HL-60/S4 (cell line): ENCODE measurements at regions not wholly inside any gene's neighbourhood (a gene's known extent, or its start where the extent isn't known, plus 50 kb on each side); places are given as distances from the start of the nearest gene placed in this dataset.
"Not testable (repeated sequence)": the region's sequence is repeated elsewhere in the genome, so short reads cannot be mapped to it uniquely, and the experiment has no call there.

ENCODE experiments used
- in situ Hi-C: fragments of 300-500 bp; cut with MboI; formaldehyde crosslinking; loops from 2 replicates; pipeline ENCODE4 v1.14.3; 2022; ENCODE audit warnings: low sequenced_read_pairs

DNA sequence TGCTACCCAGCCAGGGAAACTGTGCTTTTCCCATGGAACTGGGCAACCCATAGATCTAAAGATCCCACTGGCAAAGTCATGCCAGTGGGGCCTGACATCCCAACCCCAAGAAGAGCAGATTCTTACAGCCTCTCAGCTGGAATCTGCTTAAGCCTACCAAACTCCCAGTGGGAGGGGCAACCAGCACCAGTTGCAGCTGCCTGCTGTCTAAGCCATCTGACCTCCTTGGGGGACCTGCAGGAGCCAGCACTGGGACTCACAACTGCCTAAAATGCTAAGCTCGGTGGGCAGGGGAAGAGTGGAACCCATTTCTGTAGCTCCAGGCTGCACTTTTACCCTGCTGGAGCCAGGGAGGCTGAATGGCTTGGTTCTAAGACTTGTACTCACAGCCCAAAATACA lies 770.7 kb upstream of the SLC8A1 start:
- in situ Hi-C loops = no loop called here

DNA sequence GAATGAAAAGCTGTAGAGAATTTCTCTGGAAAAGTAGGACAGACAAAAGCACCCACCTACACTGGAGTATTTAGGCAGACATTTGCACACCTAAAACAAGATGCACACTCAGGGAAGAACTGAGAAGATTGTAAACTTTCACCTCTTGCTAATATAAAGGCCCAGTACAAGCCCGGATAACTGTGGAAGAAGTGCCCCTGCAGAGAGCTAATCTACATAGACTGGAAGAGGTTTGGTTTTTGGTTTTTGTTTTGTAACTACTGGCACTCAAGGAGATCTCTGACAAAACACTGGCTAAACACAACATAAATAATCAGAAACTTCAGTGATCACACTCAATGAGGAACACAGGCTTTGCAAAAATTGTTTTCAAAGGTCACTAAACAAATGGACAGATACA lies 782.2 kb upstream of the SLC8A1 start:
- in situ Hi-C loops = no loop called here

GRCh38 chr2:41241325-41242000 lies 789.6 kb upstream of the SLC8A1 start:
- in situ Hi-C loops = no loop called here

DNA sequence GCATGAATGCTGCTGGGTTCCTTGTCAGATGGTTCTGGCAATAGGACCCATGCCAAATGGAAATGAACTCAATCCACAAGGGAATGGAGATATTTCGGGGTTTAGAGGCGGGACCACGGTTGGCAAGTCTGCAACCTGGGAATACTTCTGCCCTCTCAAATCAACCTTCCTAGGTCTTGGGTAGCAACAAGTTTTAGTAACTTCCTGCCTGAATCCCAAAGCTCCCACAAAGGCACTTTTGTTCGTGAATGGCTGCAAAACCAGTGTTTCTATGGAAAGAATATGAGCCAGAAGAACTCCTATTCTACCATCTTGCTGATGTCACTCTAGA lies 790.1 kb upstream of the SLC8A1 start:
- in situ Hi-C loops = no loop called here

GRCh38 chr2:41267929-41268659 lies 779.7 kb upstream of the PKDCC start:
- in situ Hi-C loops = no loop called here

GRCh38 chr2:41283079-41283775 lies 764.6 kb upstream of the PKDCC start:
- in situ Hi-C loops = no loop called here

DNA sequence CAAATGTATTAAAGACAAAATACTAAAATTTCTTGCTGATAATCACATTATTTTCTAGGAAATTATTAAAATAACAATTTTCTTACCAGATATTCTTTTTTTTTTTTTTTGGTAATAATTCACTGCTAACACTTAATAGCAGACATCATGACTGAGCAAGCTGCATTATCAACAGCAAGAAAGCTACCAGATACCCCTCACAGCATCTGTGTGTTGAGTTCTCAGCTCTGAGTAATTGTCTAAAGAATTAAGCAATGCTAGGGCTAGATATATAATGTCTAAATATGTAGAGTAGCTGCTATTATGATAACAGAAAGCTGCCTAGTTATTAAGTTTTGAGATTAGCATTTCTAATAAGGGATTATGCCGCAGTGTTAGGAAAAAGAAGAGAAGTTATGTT lies 754.3 kb upstream of the PKDCC start:
- in situ Hi-C loops = no loop called here

DNA sequence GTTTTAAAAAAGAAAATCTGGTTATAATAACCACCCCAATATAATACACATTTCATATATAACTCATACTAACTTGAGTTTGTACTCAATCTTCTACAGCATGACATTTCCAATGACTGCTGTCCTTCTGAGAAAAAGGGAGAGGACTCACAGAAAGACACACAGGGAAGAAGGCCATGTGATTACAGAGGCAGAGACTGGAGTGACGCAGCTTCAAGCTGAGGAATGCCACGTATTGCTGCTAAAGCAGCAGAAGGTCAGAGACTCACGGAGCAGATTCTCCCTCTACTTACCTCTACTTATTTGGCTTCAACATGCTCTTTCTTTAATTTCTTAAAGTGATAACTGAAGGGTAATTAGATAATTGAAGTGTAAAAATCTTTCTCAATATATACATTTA lies 753.5 kb upstream of the PKDCC start:
- in situ Hi-C loops = no loop called here

DNA sequence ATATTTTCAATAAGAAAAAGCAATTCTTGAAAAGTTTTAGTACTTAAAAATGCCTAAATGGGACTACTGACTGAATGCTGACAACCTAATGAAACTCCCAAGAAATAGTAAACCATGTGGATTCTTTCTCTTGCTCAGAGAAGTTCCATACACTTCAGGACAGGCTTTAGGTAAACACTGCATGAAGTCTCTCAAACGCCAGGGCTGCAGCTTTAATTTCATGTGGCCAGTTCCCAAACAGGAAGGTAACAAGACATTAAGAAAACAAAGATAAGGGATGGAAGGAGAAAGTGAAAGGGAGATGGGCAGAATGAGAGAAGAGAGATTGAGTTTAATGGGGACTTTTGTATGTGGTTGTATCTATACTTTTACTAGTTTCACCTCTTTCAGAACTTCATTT lies 734.7 kb upstream of the PKDCC start:
- in situ Hi-C loops = no loop called here

GRCh38 chr2:41314511-41315070 lies 733.2 kb upstream of the PKDCC start:
- in situ Hi-C loops = no loop called here

- in situ Hi-C loops = no loop called here
Observed at GRCh38 chr2:41319437-41319836, 728.4 kb upstream of the PKDCC start.

DNA sequence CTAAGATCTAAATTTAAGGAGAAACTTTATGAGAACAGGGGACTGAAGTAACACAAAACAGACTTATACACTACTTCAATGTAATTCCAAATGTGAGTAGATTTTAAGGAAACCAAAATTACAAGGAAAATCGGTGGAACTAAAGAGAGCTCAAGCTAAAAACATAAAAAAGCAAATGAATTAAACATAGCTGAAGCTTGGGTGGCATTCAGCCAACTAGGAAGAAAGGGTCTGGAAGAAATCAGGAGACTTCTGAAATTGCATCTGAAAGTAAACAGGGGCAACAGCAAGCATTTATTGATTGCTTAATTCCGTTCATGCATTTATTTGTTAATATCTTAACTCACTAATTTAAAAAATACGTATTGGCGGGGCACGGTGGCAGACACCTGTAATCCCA lies 727.3 kb upstream of the PKDCC start:
- in situ Hi-C loops = no loop called here

- in situ Hi-C loops = no loop called here
Observed at GRCh38 chr2:41321351-41321750, 726.5 kb upstream of the PKDCC start.

DNA sequence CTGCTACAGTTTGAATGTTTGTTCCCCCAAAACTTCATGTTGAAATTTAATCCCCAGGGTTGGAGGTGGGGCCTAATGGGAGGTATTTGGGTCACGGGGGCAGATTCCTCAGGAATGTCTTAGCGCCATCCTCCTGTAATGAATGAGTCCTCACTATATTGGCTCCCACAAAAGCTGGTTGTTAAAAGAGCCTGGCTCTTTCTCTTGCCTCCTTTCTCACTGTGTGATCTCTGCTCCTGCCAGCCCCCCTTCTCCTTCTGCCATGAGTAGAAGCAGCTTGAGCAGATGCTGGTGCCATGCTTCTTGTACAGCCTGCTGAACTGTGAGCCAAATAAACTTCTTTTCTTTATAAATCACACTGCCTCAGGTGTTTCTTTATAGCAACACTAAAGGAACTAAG lies 721.0 kb upstream of the PKDCC start:
- in situ Hi-C loops = no loop called here

DNA sequence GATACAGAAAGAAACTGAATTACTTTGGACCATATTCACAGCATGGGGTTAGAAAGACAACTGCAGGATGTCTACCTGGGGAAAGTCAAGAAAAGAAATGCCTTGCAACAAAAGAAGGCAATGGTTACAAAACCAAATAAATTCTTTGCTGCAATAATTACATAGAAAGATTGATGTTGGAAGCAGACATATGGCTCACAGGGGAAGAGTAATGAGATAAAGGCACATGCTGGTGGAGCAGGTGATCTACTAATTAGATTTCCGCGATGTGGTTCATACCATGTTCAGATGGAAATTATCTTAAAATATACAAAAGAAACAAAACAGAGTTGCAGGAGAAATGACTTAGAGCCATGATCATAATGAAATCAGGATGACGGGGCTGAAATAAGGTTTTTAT lies 718.8 kb upstream of the PKDCC start:
- in situ Hi-C loops = no loop called here

GRCh38 chr2:41334159-41334558 lies 713.7 kb upstream of the PKDCC start:
- in situ Hi-C loops = no loop called here

- in situ Hi-C loops = not testable (repeated sequence)
Observed at GRCh38 chr2:41335573-41335972, 712.2 kb upstream of the PKDCC start.

- in situ Hi-C loops = no loop called here
Observed at GRCh38 chr2:41337956-41338355, 709.9 kb upstream of the PKDCC start.

- in situ Hi-C loops = no loop called here
Observed at GRCh38 chr2:41344529-41344928, 703.3 kb upstream of the PKDCC start.

- in situ Hi-C loops = no loop called here
Observed at GRCh38 chr2:41353060-41353459, 694.8 kb upstream of the PKDCC start.

DNA sequence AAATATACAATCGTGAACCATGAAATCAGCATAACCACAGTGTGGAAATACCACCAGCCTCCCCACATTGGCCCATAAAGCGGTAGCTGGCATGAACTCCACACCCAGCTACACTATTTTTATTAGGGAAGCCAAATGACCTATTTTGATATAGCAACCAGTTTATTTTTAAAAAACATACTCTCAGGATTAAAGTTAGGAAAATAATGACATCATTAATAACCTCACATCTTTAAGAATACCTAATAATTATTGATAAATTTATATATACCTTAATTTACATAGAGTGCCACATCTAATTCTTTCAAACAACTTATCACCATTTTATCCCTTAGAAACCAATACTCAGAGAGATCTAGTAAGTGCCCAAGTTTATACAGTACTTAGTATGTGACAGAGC lies 692.0 kb upstream of the PKDCC start:
- in situ Hi-C loops = no loop called here

- in situ Hi-C loops = no loop called here
Observed at GRCh38 chr2:41364842-41365241, 683.0 kb upstream of the PKDCC start.
